NCI-H2196 treated with DMSO at 0.1 percent for 48 hours (cell line): ENCODE measurements at regions not wholly inside any gene's neighbourhood (a gene's known extent, or its start where the extent isn't known, plus 50 kb on each side); places are given as distances from the start of the nearest gene placed in this dataset.

Experiments used
- DNase-seq: peaks from one replicate; lab custom pipeline; 2025; ENCODE audit not compliant: unreplicated experiment; lab: John Stamatoyannopoulos, UW

DNA sequence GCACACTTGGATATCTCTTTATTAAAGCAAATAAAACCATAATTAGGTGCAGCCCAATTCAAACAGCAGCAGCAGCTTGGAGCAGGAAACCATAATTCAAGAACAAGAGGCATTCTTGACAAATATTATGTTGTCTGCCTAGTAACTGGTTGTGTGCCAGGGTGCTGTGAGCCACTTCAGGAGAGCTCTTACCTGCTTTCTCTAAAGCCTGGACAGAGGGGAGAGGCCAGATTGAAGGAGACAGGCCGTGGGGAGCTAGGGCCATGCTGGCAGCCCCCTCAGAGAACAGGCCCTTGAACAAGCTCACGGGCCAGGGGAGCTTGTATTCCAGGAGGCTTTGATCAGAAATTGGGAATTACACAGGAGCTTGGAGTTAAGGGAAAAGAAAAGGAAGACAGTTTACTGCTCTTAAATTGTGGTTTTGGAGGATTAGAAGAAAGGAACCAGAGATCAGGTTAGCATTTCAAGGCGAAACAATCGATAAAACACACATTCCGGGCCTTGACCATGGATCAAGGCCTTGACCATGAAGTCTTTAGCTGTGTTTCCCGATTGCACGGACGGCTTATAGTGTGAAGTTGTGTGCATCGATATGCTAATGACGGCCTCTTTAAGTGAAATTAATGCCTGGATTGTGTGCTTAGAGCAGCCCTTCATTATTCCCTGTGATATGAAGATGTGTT is 69.8 kb upstream of the NKX2-2 start:
- DNase-seq = peak; percentile 44

GRCh38 chr20:21577551-21577950 is 63.7 kb upstream of the NKX2-2 start:
- no peak for DNase-seq

GRCh38 chr20:21575981-21576740 is 62.3 kb upstream of the NKX2-2 start:
- DNase-seq = no peak

- DNase-seq = no peak
Measured at GRCh38 chr20:21575167-21575566, 61.3 kb upstream of the NKX2-2 start.

- DNase-seq = no peak
Measured at GRCh38 chr20:21574443-21574842, 60.6 kb upstream of the NKX2-2 start.

DNA sequence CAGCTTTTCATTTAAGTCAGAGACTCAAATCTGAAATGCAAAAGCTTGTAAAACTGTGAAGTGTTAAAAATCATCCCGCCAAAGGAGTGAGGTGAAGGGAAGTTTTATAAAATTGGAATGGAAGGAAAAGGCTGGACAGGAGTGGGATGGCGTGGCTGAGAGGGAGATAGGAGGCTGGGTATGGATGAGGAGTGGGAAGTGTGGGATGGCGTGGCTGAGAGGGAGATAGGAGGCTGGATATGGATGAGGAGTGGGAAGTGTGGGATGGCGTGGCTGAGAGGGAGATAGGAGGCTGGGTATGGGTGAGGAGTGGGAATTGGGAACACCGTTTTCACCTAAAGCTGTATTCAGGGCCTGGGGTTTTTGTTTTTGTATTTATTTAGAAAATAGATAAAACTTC is 59.4 kb upstream of the NKX2-2 start:
- no peak for DNase-seq

GRCh38 chr20:21571841-21572690 is 58.2 kb upstream of the NKX2-2 start:
- DNase-seq = no peak

- no peak for DNase-seq
Measured at GRCh38 chr20:21570285-21570992, 56.6 kb upstream of the NKX2-2 start.

DNA sequence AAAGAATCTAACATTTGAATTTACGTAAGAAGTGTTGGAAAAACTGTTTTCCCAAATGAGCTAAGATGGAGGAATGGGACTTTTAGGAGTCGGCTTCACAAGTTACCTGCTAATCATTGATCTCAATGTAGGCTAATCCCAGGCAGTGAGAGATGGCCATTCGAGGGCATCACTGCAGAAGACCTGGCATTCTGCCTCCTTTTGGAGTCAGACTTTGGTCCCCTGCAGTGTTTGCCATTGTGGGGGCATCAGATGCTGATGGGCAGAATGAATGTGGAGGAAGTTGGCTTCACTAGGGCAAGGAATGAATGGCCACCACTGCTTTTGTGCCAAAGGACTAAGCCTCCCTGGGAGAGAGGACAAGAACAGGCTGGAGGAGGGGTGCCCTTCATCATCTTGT is 55.7 kb upstream of the NKX2-2 start:
- DNase-seq = no peak

DNA sequence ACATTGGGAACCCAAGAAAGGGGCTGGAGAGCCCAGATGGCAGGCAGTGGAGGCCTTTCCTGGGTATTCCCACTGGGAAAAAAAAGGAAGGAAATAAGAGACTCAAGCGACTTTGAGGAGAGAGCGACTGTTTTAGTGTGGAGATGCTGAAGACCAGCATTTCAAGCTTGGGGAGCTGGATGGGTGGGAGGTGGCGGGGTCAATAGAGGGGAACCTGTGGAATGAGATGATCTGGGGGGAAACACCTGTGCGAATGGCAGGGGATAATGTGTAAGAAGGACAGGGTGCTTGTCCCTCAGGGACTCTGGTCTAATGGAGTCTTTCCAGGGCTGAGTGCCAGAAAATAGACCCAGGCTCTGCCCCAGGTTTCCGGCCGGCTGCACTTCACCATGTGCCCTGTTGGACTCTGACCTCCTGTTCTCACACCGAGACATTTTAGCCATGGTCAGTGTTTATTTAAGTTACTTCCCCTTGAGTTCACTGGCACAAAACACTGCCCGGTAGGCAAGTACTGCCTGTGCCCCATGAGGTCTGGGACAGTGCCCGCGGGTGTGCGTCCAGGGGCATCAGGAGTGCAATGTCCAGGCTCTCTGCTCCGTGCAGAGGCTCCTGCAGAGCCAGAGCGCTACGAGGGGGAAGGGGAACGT is 50.4 kb upstream of the NKX2-2 start:
- DNase-seq = no peak
